ENCODE measurements at regions not wholly inside any gene's neighbourhood (a gene's known extent, or its start where the extent isn't known, plus 50 kb on each side); places are given as distances from the start of the nearest gene placed in this dataset.

DNA sequence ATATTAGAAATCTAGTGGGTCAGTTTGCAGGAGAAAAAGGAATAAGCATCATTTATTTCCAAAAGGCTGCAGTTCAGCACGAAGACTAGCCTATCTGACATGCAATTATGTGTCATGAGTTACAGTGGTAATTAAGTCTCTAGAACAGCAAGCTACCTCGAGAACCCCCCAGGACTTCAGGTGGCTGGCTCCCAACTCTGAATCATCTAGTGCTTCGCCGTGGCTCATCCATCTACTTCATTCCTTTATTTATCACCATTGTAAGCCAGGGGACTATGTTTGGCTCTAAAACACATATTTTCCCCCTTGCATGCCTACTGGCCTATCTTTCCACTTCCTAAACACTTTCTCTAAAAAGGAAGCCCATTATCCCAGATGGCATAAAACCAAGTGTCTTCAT lies 121.6 kb downstream of the TXNL1 start:
- Histone ChIP-seq H3K4me1 (no peaks in the 10 kb centered on the region), H3K9me3 (no peaks in the 10 kb centered on the region), H3K27ac (no peak overlapping the region), H3K36me3 (no peaks in the 10 kb centered on the region), H3K27me3 (no peaks in the 10 kb centered on the region), H3K4me3 (no peak overlapping the region)
- WGBS, 2 donors, result 89 to 90% methylated on average over 4 of the region's 4 CpGs
- TF ChIP-seq EP300 (IDR thresholded peaks at IDR 0.05), result no peak
- TF ChIP-seq POLR2AphosphoS5 (IDR thresholded peaks at IDR 0.05), result no peak
- no peak for TF ChIP-seq POLR2A (IDR thresholded peaks at IDR 0.05)
- TF ChIP-seq, protein P1, sequence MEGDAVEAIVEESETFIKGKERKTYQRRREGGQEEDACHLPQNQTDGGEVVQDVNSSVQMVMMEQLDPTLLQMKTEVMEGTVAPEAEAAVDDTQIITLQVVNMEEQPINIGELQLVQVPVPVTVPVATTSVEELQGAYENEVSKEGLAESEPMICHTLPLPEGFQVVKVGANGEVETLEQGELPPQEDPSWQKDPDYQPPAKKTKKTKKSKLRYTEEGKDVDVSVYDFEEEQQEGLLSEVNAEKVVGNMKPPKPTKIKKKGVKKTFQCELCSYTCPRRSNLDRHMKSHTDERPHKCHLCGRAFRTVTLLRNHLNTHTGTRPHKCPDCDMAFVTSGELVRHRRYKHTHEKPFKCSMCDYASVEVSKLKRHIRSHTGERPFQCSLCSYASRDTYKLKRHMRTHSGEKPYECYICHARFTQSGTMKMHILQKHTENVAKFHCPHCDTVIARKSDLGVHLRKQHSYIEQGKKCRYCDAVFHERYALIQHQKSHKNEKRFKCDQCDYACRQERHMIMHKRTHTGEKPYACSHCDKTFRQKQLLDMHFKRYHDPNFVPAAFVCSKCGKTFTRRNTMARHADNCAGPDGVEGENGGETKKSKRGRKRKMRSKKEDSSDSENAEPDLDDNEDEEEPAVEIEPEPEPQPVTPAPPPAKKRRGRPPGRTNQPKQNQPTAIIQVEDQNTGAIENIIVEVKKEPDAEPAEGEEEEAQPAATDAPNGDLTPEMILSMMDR (IDR thresholded peaks at IDR 0.05), result no peak
- DNase-seq, result no peak
- peak in 1 of 2 donors; percentile 93 for ATAC-seq (ENCODE audit: low FRiP score in 2 of 2)

DNA sequence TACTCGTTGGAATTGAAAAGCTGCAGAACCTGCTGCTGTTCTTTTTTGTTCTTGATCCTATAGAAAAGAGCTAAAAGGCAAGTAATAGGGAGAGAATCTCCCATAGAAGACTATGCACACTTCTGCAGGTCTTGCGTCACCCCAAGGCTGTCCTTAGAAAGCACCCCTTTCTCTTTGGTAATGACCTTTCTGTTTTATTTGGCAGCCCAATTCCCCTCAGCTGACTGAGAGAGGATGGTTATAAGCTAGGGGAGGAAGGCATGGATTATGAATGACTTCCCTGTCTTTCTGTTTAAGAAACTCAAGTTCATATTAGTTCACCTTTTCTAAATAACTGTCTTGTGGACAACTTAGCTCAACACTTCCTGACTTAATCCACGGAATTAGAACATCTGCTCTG lies 122.9 kb downstream of the TXNL1 start:
- Histone ChIP-seq H3K27me3 (no peaks in the 10 kb centered on the region), H3K4me1 (no peaks in the 10 kb centered on the region), H3K27ac (no peak overlapping the region), H3K4me3 (no peak overlapping the region), H3K36me3 (no peaks in the 10 kb centered on the region), H3K9me3 (no peaks in the 10 kb centered on the region)
- DNase-seq, result no peak
- WGBS, 2 donors, result 75 to 77% methylated on average over 3 of the region's 3 CpGs
- TF ChIP-seq POLR2AphosphoS5 (IDR thresholded peaks at IDR 0.05), result no peak
- TF ChIP-seq POLR2A (IDR thresholded peaks at IDR 0.05), result no peak
- no peak for TF ChIP-seq EP300 (IDR thresholded peaks at IDR 0.05)
- TF ChIP-seq, protein P1 (IDR thresholded peaks at IDR 0.05), result no peak
- no peak for ATAC-seq (ENCODE audit: low FRiP score in 2 of 2)

DNA sequence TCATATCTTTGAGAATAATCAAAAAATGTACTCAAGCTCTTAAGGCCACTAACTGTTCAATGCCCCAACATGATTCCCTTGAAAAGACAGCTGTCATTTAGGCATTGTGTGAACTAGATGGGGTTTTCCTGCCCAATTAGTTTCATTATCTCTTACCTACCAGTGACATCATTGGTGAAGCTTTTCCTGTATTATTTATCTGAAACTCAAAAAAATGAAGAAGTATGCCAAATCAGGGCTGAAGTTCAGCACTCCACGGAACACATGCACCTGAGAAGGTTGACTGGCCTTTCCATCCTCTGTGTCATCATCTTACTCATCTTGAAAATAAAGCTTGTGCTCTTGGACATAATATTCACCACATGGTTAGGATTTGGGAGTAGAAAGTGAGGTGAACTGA lies 126.4 kb downstream of the TXNL1 start:
- Histone ChIP-seq H3K4me1 (peaks cover 0 to 5% (median 0%) of the 10 kb centered on the region in 4 donors), H3K36me3 (no peaks in the 10 kb centered on the region), H3K4me3 (no peak overlapping the region), H3K27me3 (no peaks in the 10 kb centered on the region), H3K27ac (no peak overlapping the region), H3K9me3 (no peaks in the 10 kb centered on the region)
- no peak for DNase-seq
- no peak for ATAC-seq (ENCODE audit: low FRiP score in 2 of 2)
- 68 to 76% methylated on average over 1 of the region's 1 CpG for WGBS, 2 donors
- TF ChIP-seq, protein P1 (IDR thresholded peaks at IDR 0.05), result no peak
- TF ChIP-seq EP300 (IDR thresholded peaks at IDR 0.05), result no peak
- no peak for TF ChIP-seq POLR2A (IDR thresholded peaks at IDR 0.05)
- TF ChIP-seq POLR2AphosphoS5 (IDR thresholded peaks at IDR 0.05), result no peak

DNA sequence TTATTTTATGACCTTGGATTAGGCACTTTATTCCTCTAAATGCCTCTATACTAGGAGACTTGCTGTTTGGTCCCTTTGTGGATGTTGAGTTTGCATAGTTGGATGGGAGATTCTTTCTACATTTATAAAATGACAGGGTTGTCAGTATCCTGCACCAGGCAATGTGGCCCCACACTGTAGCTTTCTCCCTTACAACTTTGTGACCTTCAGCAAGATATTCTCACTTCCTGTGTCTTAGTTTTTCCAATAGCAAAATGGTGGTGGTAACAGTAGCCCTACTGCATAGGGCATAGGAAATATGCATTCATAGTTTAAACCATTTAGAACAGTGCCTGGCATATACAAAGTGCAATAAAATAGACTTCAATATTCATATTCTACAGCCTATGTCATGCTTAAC lies 128.3 kb downstream of the TXNL1 start:
- peaks cover 0 to 5% (median 0%) of the 10 kb centered on the region in 4 donors for H3K4me1 ChIP-seq
- H3K27me3 ChIP-seq, result no peaks in the 10 kb centered on the region
- DNase-seq (no peak), ATAC-seq (ENCODE audit: low FRiP score in 2 of 2) (no peak)
- H3K4me3 ChIP-seq, result no peak overlapping the region
- no peak for TF ChIP-seq POLR2A (IDR thresholded peaks at IDR 0.05)
- no peak for TF ChIP-seq POLR2AphosphoS5 (IDR thresholded peaks at IDR 0.05)
- TF ChIP-seq, protein P1 (IDR thresholded peaks at IDR 0.05), result no peak
- TF ChIP-seq EP300 (IDR thresholded peaks at IDR 0.05), result no peak
- no peaks in the 10 kb centered on the region for H3K9me3 ChIP-seq
- no peaks in the 10 kb centered on the region for H3K36me3 ChIP-seq
- H3K27ac ChIP-seq, result no peak overlapping the region

DNA sequence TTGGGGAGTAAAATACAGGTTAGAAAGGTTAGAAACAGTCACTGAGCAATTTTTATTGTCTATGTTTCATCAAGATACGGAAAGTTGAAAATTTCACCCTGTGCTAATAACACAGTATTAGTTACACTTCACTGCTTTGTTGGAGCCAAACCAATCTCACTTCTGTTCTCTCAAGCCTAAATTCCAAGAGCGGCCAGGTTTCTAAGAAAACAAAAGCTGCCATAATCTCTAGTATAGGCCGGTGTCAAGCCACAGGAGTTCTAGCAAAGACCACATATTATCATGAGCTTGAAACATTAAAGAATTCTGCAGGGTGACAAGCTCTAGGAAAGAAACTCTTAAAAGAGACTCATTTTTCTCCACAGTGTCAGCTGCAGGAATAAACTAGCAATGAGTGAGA lies 128.7 kb downstream of the TXNL1 start:
- ATAC-seq (ENCODE audit: low FRiP score in 2 of 2) (no peak), DNase-seq (no peak)
- Histone ChIP-seq H3K36me3 (no peaks in the 10 kb centered on the region), H3K9me3 (no peaks in the 10 kb centered on the region), H3K27ac (no peak overlapping the region), H3K27me3 (no peaks in the 10 kb centered on the region), H3K4me1 (peaks cover 0 to 5% (median 0%) of the 10 kb centered on the region in 4 donors), H3K4me3 (no peak overlapping the region)
- 83 to 84% methylated on average over 3 of the region's 3 CpGs for WGBS, 2 donors
- no peak for TF ChIP-seq POLR2A (IDR thresholded peaks at IDR 0.05)
- TF ChIP-seq POLR2AphosphoS5 (IDR thresholded peaks at IDR 0.05), result no peak
- TF ChIP-seq, protein P1 (IDR thresholded peaks at IDR 0.05), result no peak
- no peak for TF ChIP-seq EP300 (IDR thresholded peaks at IDR 0.05)
